MM.1S (cell line): ENCODE measurements at regions not wholly inside any gene's neighbourhood (a gene's known extent, or its start where the extent isn't known, plus 50 kb on each side); places are given as distances from the start of the nearest gene placed in this dataset.

Experiments used
- EZH2 ChIP-seq: fragments of 300-600 bp; sonication (generic); optimal IDR thresholded peaks from 2 replicates; pipeline ENCODE3; 2017; ENCODE audit warnings: low read depth, mild to moderate bottlenecking, antibody characterized with exemption, low read length, mixed read lengths
- EZH2phosphoT487 ChIP-seq: fragments of 300-600 bp; sonication (generic); IDR thresholded peaks from 2 replicates; pipeline ENCODE4 v1.6.1; 2018; ENCODE audit warnings: antibody characterized with exemption, low read length
- TF ChIP-seq, protein P1 (sequence below): fragments of 300-600 bp; sonication (generic); IDR thresholded peaks from 2 replicates; pipeline ENCODE4 v1.5.1; 2016; ENCODE audit warnings: antibody characterized with exemption, low read length, mixed read lengths

- TF ChIP-seq, protein P1, sequence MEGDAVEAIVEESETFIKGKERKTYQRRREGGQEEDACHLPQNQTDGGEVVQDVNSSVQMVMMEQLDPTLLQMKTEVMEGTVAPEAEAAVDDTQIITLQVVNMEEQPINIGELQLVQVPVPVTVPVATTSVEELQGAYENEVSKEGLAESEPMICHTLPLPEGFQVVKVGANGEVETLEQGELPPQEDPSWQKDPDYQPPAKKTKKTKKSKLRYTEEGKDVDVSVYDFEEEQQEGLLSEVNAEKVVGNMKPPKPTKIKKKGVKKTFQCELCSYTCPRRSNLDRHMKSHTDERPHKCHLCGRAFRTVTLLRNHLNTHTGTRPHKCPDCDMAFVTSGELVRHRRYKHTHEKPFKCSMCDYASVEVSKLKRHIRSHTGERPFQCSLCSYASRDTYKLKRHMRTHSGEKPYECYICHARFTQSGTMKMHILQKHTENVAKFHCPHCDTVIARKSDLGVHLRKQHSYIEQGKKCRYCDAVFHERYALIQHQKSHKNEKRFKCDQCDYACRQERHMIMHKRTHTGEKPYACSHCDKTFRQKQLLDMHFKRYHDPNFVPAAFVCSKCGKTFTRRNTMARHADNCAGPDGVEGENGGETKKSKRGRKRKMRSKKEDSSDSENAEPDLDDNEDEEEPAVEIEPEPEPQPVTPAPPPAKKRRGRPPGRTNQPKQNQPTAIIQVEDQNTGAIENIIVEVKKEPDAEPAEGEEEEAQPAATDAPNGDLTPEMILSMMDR: no peak
- TF ChIP-seq EZH2 (no peak), EZH2phosphoT487 (no peak)
Observed at GRCh38 chr1:48107516-48107915, 110.3 kb upstream of the TRABD2B start.
